Natural killer cell (primary cell): ENCODE measurements at regions not wholly inside any gene's neighbourhood (a gene's known extent, or its start where the extent isn't known, plus 50 kb on each side); places are given as distances from the start of the nearest gene placed in this dataset.
A peak's percentile ranks its signal among the peaks of the same experiment; 100 is the strongest.

Experiments used
- ATAC-seq, 3 donors: fragments of 150-1000 bp in 2 of 3; fragments of 200-7000 bp in 1 of 3; cut with Tn5 transposase; 1 replicate in 1 of 3; 2 replicates in 2 of 3; pipeline ENCODE4 v1.10.0; 2021; ENCODE audit warnings: mild to moderate bottlenecking in 2 of 3, moderate library complexity in 2 of 3
- DNase-seq, 2 donors: peaks; one replicate each; pipeline versions ENCODE4 v3.0.0 to v3.0.0-alpha.2; 2013 to 2021; ENCODE audit warnings: mixed read lengths in 1 of 2
- H3K27ac ChIP-seq: one replicate; pipeline ENCODE4 v1.5.1; 2013; ENCODE audit warnings: mild to moderate bottlenecking, low read length
- H3K27me3 ChIP-seq: one replicate; pipeline ENCODE4 v1.6.1; 2013; ENCODE audit warnings: low read length; ENCODE audit not compliant: control insufficient read depth, insufficient read depth
- H3K36me3 ChIP-seq: one replicate; pipeline ENCODE4 v1.6.1; 2013; ENCODE audit warnings: low read length; ENCODE audit not compliant: control insufficient read depth, insufficient read depth
- H3K4me1 ChIP-seq: one replicate; pipeline ENCODE4 v1.6.1; 2013; ENCODE audit warnings: low read length; ENCODE audit not compliant: control insufficient read depth, insufficient read depth
- H3K4me3 ChIP-seq: one replicate; pipeline ENCODE4 v1.5.1; 2013; ENCODE audit warnings: low read length
- H3K9me3 ChIP-seq: one replicate; pipeline ENCODE4 v1.6.1; 2013; ENCODE audit warnings: low read length; ENCODE audit not compliant: control insufficient read depth, insufficient read depth
- H3K27ac Mint-ChIP-seq, 2 donors: one replicate each; pipeline ENCODE4 v1.8.0; 2022; ENCODE audit warnings: mild to moderate bottlenecking in 2 of 2, mixed read lengths in 2 of 2, moderate library complexity in 1 of 2
- H3K27me3 Mint-ChIP-seq, 2 donors: one replicate each; pipeline ENCODE4 v1.8.0; 2022; ENCODE audit warnings: low read depth in 2 of 2, mixed read lengths in 2 of 2
- H3K36me3 Mint-ChIP-seq: one replicate; pipeline ENCODE4 v1.8.0; 2022; ENCODE audit warnings: mixed read lengths
- H3K4me1 Mint-ChIP-seq, 2 donors: one replicate each; pipeline ENCODE4 v1.8.0; 2022; ENCODE audit warnings: mixed read lengths in 2 of 2
- H3K4me3 Mint-ChIP-seq: one replicate; pipeline ENCODE4 v1.8.0; 2022; ENCODE audit warnings: mild to moderate bottlenecking, moderate library complexity, mixed read lengths
- H3K9me3 Mint-ChIP-seq, 2 donors: one replicate each; pipeline ENCODE4 v1.8.0; 2022; ENCODE audit warnings: mixed read lengths in 2 of 2
- CTCF ChIP-seq: fragments of 200-600 bp; IDR thresholded peaks from one replicate; pipeline ENCODE4 v1.8.0; 2022; ENCODE audit warnings: antibody characterized with exemption
- WGBS: methylation state at CpG from one replicate; pipeline ENCODE4 v1.1.7; 2013; ENCODE audit warnings: missing lambda C conversion rate; ENCODE audit not compliant: insufficient coverage; 5-methylcytosine and 5-hydroxymethylcytosine counted together
- intact Hi-C: fragments of 100-400 bp; cut with micrococcal nuclease; formaldehyde crosslinking; loops from one replicate; pipeline ENCODE4 v1.14.2; 2022

DNA sequence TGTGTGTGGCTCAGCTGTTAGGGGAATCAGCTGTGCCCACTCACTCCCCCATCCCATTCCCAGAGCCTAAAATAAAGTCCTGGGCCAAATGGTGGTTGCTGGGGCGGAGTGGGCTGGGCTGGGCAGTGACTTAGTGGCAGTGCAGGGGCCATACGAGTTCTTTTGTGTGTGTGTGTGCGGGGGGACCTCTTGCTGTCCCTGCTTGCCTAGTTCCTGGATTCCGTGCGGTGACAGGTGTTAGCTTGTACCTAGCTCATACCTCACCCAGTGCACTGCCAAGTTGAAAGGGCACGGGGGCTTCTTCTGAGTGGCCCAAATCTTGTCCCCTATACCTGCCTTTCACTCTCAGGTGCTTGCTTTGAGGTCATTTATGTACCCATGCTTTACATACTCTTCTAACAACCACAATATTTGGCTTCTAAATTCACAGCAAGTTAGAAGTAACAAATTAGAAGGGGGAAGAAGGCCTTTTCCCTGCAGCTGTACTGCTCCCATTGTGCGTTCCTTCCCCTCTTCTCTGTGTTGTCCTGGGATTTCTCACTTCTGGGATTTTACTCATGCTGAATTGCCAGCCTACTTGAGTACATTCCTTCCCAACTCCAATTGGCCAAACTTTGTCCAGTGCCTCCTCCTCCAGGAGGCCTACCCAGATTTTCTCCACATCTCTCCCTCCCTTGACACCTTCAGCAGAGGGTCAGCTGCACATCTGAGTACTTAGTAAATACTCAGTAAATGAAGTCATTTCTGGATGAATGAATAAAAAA, 66.3 kb upstream of the POLG start:
- DNase-seq (no peak), ATAC-seq (no peak)
- no peak overlapping the region for H3K4me3 ChIP-seq
- no peaks in the 10 kb centered on the region for H3K9me3 ChIP-seq
- Mint-ChIP-seq H3K36me3 (no peaks in the 10 kb centered on the region), H3K27ac (no peak overlapping the region), H3K9me3 (no peaks in the 10 kb centered on the region), H3K4me3 (peak overlapping the region; percentile 73), H3K4me1 (peaks cover 0 to 6% of the 10 kb centered on the region in 2 donors), H3K27me3 (peaks cover 40 to 43% of the 10 kb centered on the region in 2 donors)
- no peak for TF ChIP-seq CTCF
- peaks cover 17% of the 10 kb centered on the region for H3K4me1 ChIP-seq
- peaks cover 36% of the 10 kb centered on the region for H3K27me3 ChIP-seq
- 52% methylated on average over 7 of the region's 7 CpGs for WGBS
- intact Hi-C loops, result no loop called here
- H3K27ac ChIP-seq, result no peak overlapping the region
- no peaks in the 10 kb centered on the region for H3K36me3 ChIP-seq

- Mint-ChIP-seq H3K4me1 (peaks cover 0 to 6% of the 10 kb centered on the region in 2 donors), H3K9me3 (no peaks in the 10 kb centered on the region), H3K27ac (peak overlapping the region in 1 of 2 donors; percentile 31), H3K36me3 (no peaks in the 10 kb centered on the region), H3K4me3 (peak overlapping the region; percentile 81), H3K27me3 (peaks cover 35 to 36% of the 10 kb centered on the region in 2 donors)
- Histone ChIP-seq H3K4me3 (peak overlapping the region; percentile 55), H3K4me1 (peaks cover 20% of the 10 kb centered on the region), H3K9me3 (no peaks in the 10 kb centered on the region), H3K27ac (no peak overlapping the region), H3K27me3 (peaks cover 28% of the 10 kb centered on the region), H3K36me3 (no peaks in the 10 kb centered on the region)
- 7% methylated on average over 49 of the region's 55 CpGs for whole genome bisulfite sequencing
- intact Hi-C loops, result no loop called here
- no peak for TF ChIP-seq CTCF
- DNase-seq, result no peak
- peak in 2 of 3 donors; percentile 6 to 26 for ATAC-seq
Observed at GRCh38 chr15:89400116-89400781, 65.6 kb upstream of the POLG start.

- H3K36me3 Mint-ChIP-seq, result no peaks in the 10 kb centered on the region
- Histone ChIP-seq H3K27ac (no peak overlapping the region), H3K4me3 (peak overlapping the region; percentile 55), H3K36me3 (no peaks in the 10 kb centered on the region), H3K9me3 (no peaks in the 10 kb centered on the region), H3K4me1 (peaks cover 20% of the 10 kb centered on the region), H3K27me3 (peaks cover 23% of the 10 kb centered on the region)
- DNase-seq (peak; percentile 29 to 64), ATAC-seq (peak; percentile 60 to 89 (median 89))
- H3K27ac Mint-ChIP-seq, result peak overlapping the region in 1 of 2 donors; percentile 31
- H3K4me3 Mint-ChIP-seq, result peak overlapping the region; percentile 81
- peaks cover 32 to 33% of the 10 kb centered on the region in 2 donors for H3K27me3 Mint-ChIP-seq
- intact Hi-C loops, result no loop called here
- H3K9me3 Mint-ChIP-seq, result no peaks in the 10 kb centered on the region
- peaks cover 0 to 6% of the 10 kb centered on the region in 2 donors for H3K4me1 Mint-ChIP-seq
- WGBS, result 3% methylated on average over 67 of the region's 68 CpGs
- TF ChIP-seq CTCF, result peak; percentile 21
Observed at GRCh38 chr15:89399238-89400115, 64.9 kb upstream of the POLG start.
